Right ventricle myocardium superior (tissue), 1 donor: ENCODE measurements at regions not wholly inside any gene's neighbourhood (a gene's known extent, or its start where the extent isn't known, plus 50 kb on each side); places are given as distances from the start of the nearest gene placed in this dataset.

ENCODE experiments used
- ATAC-seq: fragments of 200-7000 bp; cut with Tn5 transposase; one replicate; pipeline ENCODE4 v1.9.1; 2020; ENCODE audit warnings: mild to moderate bottlenecking; ENCODE audit not compliant: poor library complexity
- DNase-seq: peaks from one replicate; pipeline ENCODE4 v3.0.0-alpha.2; 2020
- intact Hi-C: fragments of 100-400 bp; cut with DNase I; formaldehyde crosslinking; loops from one replicate; pipeline ENCODE4 v1.11.2; 2022
- donor health status: DM: no; HTN: yes; CAD: no; lungs with severe emphysema.

- intact Hi-C loops = no loop called here
- ATAC-seq = no peak
- DNase-seq = no peak
Measured at GRCh38 chr7:22921386-22922086, 92.4 kb downstream of the HYCC1 start.

- DNase-seq (no peak), ATAC-seq (no peak)
- intact Hi-C loops = no loop called here
Measured at GRCh38 chr7:22920672-22921071, 93.3 kb downstream of the HYCC1 start.

DNA sequence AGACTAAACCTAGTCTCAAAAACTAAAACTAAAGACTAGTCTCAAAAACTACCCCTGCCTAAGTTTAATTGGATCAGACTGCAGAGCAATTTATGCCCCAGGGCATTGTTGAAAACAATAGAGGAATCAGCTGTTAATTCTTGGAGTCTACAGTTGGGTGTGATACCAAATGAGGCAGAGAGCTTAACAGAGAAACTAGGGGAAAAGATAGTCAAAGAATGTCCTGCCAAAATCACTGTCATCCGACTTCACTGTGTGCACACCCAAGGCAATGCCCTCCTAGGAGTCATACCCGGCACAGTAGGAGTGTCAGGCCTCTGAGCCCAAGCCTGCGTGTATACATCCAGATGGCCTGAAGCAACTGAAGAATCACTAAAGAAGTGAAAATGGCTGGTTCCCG is 90.5 kb upstream of the TOMM7 start:
- intact Hi-C loops = no loop called here
- no peak for DNase-seq
- no peak for ATAC-seq

DNA sequence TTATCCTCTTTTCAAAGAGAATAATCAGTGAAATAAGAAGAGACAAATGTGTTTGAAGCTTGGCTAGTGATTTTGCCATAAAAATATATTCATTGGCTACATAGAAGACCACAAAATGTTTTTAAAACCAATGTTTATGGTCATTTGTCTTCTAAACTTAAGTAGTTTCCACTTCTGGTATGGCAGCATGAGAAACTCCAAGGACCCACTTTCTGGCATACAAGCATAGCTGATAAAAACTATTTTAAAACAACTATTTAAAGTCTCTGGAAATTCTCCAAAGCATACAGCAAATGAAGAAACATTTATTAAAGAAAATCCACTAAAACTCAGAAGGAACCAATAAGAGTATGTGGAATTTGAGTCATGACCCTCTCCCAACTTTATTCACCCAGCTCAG is 89.2 kb upstream of the TOMM7 start:
- ATAC-seq (no peak), DNase-seq (no peak)
- intact Hi-C loops = no loop called here

- no peak for DNase-seq
- ATAC-seq = peak; percentile 82
- intact Hi-C loops = no loop called here
Measured at GRCh38 chr7:22909917-22910316, 87.3 kb upstream of the TOMM7 start.

DNA sequence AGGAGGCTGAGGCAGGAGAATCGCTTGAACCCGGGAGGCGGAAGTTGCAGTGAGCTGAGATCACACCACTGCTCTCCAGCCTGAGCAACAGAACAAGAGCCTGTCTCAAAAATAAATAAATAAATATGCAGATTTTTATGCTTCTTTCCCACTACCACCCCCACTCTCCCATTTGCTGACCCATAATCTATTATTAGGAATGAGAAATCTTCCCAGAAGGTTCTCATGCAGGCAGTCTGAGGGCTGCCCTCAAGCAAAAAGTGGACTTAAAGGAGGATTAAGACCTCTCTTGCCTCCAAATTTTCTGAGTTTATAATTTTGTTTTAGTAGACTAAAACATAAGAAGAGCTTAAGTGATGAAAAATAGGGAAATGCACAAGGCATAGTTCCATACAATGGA is 85.2 kb upstream of the TOMM7 start:
- intact Hi-C loops = no loop called here
- ATAC-seq (no peak), DNase-seq (no peak)

DNA sequence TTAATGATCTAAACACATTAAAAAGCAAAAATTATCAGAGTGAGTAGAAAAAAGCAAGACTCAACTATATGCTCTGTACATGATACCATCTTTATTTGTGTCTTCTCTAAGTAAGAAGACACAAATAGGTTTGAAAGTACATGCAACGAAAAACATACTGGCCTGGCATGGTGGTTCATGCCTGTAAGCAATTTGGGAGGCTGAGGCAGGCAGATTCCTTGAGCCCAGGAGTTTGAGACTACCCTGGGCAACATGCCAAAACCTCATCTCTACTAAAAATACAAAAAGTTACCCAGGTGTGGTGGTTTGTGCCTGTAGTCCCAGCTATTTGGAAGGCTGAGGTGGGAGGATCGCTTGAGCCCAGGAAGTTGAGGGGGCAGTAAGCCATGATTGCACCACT is 78.1 kb upstream of the TOMM7 start:
- ATAC-seq (no peak), DNase-seq (no peak)
- intact Hi-C loops = no loop called here

- peak; percentile 61 for ATAC-seq
- no peak for DNase-seq
- intact Hi-C loops = no loop called here
Measured at GRCh38 chr7:22900101-22900500, 77.5 kb upstream of the TOMM7 start.

- intact Hi-C loops = no loop called here
- ATAC-seq (no peak), DNase-seq (no peak)
Measured at GRCh38 chr7:22896917-22897316, 74.3 kb upstream of the TOMM7 start.

DNA sequence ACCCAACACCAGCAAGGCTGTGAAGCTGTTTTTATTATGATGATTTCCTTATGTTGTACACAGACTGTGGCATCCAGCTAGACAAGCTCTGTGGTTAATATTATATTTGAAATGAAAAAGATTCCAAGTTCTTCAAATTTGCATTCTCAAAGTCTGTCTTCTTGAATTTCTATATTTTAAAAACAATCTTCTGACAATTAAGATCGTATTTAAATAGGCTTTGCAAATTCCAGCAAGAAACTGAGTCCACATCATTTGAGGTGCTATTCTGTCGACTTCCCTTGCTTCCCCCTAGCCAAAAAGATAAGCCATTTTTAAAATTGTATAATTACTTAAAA is 73.1 kb upstream of the TOMM7 start:
- no peak for ATAC-seq
- no peak for DNase-seq
- intact Hi-C loops = no loop called here

DNA sequence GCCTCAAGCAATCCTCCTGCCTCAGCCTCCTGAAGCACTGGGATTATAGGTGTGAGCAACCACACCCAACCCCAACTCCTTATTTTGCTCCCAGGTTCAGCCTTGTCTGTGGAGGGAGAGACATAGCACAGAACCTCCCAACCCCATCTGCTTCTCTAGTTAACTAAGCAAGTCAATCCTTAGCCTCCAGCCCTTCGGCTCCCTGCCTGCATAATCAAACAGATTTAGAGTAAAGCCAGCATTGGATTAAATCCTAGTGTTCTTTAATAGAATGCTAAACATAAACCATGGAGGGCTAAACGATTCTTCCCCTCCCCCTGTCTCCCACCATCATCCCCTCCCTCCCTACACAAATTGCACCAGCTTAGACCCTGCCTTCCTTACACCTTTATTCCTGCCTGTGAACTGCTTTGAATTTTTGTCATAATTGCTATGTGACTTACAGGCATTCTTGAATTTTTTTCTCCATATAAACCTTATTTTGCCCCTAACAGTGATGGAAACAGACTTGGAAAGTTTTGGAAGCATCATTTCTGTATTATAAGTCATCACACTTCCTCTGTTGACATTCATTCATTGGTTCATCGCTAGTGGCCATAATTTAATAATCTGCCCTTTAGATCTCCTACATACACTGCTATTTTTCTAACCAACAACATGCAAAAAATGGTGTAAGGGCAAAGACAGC is 72.6 kb upstream of the TOMM7 start:
- intact Hi-C loops = no loop called here
- no peak for DNase-seq
- no peak for ATAC-seq

GRCh38 chr7:22894546-22894945 is 71.9 kb upstream of the TOMM7 start:
- intact Hi-C loops = no loop called here
- DNase-seq = no peak

DNA sequence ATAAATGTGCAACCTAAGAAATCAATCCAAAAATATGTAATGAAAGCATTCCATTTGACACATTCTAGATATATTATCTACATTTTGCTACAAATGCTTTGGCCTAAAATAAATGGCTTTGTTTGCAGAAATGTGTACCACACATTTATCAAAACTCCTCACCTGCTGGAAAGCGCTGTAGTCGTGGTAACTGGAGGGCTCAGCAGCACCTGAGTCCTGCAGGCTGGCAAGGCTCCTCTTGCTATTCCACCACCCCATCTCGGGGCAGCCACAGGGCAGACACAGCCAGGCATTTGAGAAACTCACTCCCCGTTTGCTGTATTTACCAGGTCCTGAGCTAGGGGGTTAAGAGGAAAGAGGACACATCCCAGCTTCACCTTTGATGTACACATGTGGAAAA is 68.1 kb upstream of the TOMM7 start:
- ATAC-seq (no peak), DNase-seq (no peak)
- intact Hi-C loops = no loop called here

More at GRCh38 chr7:22894546-22894945, 71.9 kb upstream of the TOMM7 start:
- ATAC-seq = no peak

- intact Hi-C loops = no loop called here
- ATAC-seq (no peak), DNase-seq (no peak)
Measured at GRCh38 chr7:22885797-22886261, 63.2 kb upstream of the TOMM7 start.

- intact Hi-C loops = no loop called here
- no peak for ATAC-seq
- DNase-seq = no peak
Measured at GRCh38 chr7:22884911-22885788, 62.5 kb upstream of the TOMM7 start.

GRCh38 chr7:22882106-22882505 is 59.5 kb upstream of the TOMM7 start:
- DNase-seq (no peak), ATAC-seq (no peak)
- intact Hi-C loops = no loop called here

- no peak for ATAC-seq
- intact Hi-C loops = no loop called here
- no peak for DNase-seq
Measured at GRCh38 chr7:22879709-22880306, 57.2 kb upstream of the TOMM7 start.

- ATAC-seq (no peak), DNase-seq (no peak)
- intact Hi-C loops = no loop called here
Measured at GRCh38 chr7:22879280-22879679, 56.6 kb upstream of the TOMM7 start.

GRCh38 chr7:22876986-22877729 is 54.5 kb upstream of the TOMM7 start:
- intact Hi-C loops = no loop called here

More at GRCh38 chr7:22876986-22877729, 54.5 kb upstream of the TOMM7 start:
- DNase-seq (no peak), ATAC-seq (no peak)
